ENCODE measurements at regions not wholly inside any gene's neighbourhood (a gene's known extent, or its start where the extent isn't known, plus 50 kb on each side); places are given as distances from the start of the nearest gene placed in this dataset.

DNA sequence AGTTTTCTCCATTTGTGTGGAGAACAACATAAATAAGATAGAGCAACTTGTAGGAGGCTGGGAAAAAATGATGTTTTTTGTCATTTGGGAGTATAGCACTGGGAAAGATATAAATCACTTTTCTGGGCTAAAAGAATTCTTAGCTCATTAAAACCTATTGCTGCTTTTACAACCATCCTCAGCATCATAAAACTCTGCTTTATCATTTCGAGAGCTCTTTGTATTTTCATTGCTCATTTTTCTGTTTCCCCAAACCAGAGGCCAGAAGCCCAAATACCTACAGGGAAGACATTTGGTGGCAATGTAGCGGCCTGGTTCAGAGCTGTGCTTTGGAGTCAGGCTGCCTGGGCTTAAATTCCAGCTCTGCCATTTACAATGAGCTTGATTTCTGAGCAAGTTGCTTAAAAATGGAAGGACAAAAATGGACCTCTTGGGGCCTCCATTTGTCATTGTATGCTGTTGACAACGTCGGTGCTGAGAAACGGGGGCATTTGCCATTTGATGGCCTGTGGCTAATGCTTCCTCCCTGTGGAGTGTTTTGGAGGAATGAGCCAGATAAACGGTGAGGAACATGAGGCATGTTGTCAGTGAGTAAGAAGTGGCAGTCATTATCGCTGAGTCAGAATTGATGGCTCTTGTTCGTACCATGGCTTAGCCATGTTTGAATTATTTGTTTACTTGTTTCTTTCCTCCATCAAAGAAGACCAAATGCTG, 260.0 kb downstream of the EBLN2 start:
- DNase-seq: no peak
- Histone ChIP-seq H3K9me3 (ENCODE audit: control insufficient read depth in 4 of 4, insufficient read depth in 3 of 4, low read length in 3 of 4) (peaks cover 0 to 5% (median under 1%) of the 10 kb centered on the region in 4 donors), H3K9ac (ENCODE audit: insufficient read depth in 1 of 2, low read length in 2 of 2) (no peak overlapping the region), H3K27me3 (ENCODE audit: control insufficient read depth in 3 of 3, insufficient read depth in 3 of 3, low read length in 2 of 3) (no peaks in the 10 kb centered on the region), H3K36me3 (ENCODE audit: control insufficient read depth in 4 of 4, insufficient read depth in 4 of 4, low read length in 4 of 4) (no peaks in the 10 kb centered on the region), H3K27ac (ENCODE audit: low read depth in 1 of 2, low read length in 1 of 2) (no peak overlapping the region), H3K4me3 (no peak overlapping the region), H3K4me1 (ENCODE audit: control insufficient read depth in 5 of 5, insufficient read depth in 5 of 5, low read length in 5 of 5) (peaks cover 0 to 5% (median 0%) of the 10 kb centered on the region in 5 donors)
- TF ChIP-seq, protein P1, sequence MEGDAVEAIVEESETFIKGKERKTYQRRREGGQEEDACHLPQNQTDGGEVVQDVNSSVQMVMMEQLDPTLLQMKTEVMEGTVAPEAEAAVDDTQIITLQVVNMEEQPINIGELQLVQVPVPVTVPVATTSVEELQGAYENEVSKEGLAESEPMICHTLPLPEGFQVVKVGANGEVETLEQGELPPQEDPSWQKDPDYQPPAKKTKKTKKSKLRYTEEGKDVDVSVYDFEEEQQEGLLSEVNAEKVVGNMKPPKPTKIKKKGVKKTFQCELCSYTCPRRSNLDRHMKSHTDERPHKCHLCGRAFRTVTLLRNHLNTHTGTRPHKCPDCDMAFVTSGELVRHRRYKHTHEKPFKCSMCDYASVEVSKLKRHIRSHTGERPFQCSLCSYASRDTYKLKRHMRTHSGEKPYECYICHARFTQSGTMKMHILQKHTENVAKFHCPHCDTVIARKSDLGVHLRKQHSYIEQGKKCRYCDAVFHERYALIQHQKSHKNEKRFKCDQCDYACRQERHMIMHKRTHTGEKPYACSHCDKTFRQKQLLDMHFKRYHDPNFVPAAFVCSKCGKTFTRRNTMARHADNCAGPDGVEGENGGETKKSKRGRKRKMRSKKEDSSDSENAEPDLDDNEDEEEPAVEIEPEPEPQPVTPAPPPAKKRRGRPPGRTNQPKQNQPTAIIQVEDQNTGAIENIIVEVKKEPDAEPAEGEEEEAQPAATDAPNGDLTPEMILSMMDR (IDR thresholded peaks at IDR 0.05; ENCODE audit: control extremely low read depth, extremely low read depth): no peak
- ATAC-seq (ENCODE audit: insufficient read depth, low FRiP score): no peak
- WGBS, 2 donors: 61 to 67% methylated on average over 8 of the region's 8 CpGs

DNA sequence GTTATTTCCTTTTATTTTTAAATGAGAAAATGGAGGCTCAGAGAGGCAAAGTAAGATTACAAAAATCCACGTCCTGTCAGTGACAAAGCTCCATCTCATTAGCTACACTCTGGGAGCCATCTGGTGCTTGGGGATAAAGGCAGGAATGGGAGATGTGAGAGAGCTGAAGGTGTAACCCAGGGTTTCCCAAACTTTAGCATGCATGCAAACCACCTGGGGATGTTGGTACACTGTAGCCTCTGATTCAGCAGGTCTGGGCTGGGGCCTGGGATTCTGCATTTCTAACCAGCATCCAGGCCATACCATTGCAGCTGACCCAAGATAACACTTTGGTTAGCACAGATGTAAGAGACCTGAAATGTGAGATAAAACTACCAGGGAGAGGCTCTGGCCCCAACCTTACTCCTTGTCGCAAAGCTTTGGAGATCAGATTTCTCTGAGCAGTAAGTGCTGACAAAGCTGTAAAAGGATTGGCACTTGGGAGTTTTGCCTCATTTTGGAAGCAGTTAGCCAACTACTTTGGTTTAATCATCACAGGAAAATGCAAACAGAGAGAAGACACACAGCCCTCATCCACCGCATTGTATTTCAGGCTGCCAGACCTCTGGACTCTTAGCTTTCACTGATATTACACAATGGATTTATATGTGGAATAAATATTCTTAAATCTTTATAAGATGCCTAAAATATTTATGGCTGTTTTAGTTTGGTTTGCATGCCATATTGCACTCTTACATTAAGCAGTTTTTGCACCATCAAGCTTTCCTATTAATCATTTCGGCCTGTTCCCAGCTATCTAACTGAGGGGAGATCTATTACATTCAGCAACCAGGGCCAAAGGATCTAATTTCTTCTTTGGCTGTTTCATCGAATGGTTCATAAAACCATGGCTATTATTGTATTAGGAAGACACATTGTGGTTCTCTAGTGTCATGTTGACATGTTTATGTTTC, 263.0 kb downstream of the EBLN2 start:
- H3K4me3 ChIP-seq: no peak overlapping the region
- 67 to 77% methylated on average over 5 of the region's 5 CpGs for WGBS, 2 donors
- H3K4me1 ChIP-seq (ENCODE audit: control insufficient read depth in 5 of 5, insufficient read depth in 5 of 5, low read length in 5 of 5): peaks cover 0 to 5% (median 0%) of the 10 kb centered on the region in 5 donors
- TF ChIP-seq, protein P1 (IDR thresholded peaks at IDR 0.05; ENCODE audit: control extremely low read depth, extremely low read depth): no peak
- H3K9me3 ChIP-seq (ENCODE audit: control insufficient read depth in 4 of 4, insufficient read depth in 3 of 4, low read length in 3 of 4): peaks cover 0 to 5% (median under 1%) of the 10 kb centered on the region in 4 donors
- no peaks in the 10 kb centered on the region for H3K27me3 ChIP-seq (ENCODE audit: control insufficient read depth in 3 of 3, insufficient read depth in 3 of 3, low read length in 2 of 3)
- ATAC-seq (ENCODE audit: insufficient read depth, low FRiP score) (no peak), DNase-seq (peak in 2 of 3 donors; percentile 31 to 53)
- H3K27ac ChIP-seq (ENCODE audit: low read depth in 1 of 2, low read length in 1 of 2): no peak overlapping the region
- no peak overlapping the region for H3K9ac ChIP-seq (ENCODE audit: insufficient read depth in 1 of 2, low read length in 2 of 2)
- H3K36me3 ChIP-seq (ENCODE audit: control insufficient read depth in 4 of 4, insufficient read depth in 4 of 4, low read length in 4 of 4): no peaks in the 10 kb centered on the region

DNA sequence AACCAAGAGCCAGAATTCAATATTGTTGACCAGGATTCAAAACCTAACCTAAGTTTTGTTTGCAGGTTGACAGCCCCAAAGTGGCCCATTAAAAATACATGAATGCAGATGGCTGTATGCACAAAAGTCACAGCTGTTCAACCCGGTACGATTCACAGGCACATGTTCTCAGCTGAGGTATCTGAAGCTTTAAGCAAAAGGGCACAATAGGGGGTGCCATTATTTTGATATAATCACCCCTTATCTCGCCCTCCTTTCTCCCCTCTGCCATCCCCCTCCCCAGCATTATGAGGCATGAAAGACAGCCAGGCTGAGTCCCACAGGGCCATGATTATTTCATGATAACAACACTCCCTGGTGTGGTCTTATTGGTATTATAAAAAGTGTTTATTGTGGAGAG, 264.9 kb downstream of the EBLN2 start:
- TF ChIP-seq, protein P1 (IDR thresholded peaks at IDR 0.05; ENCODE audit: control extremely low read depth, extremely low read depth): no peak
- 76 to 85% methylated on average over 3 of the region's 3 CpGs for WGBS, 2 donors
- ATAC-seq (ENCODE audit: insufficient read depth, low FRiP score) (no peak), DNase-seq (no peak)
- Histone ChIP-seq H3K36me3 (ENCODE audit: control insufficient read depth in 4 of 4, insufficient read depth in 4 of 4, low read length in 4 of 4) (no peaks in the 10 kb centered on the region), H3K4me1 (ENCODE audit: control insufficient read depth in 5 of 5, insufficient read depth in 5 of 5, low read length in 5 of 5) (peaks cover 0 to 5% (median 0%) of the 10 kb centered on the region in 5 donors), H3K4me3 (no peak overlapping the region), H3K9ac (ENCODE audit: insufficient read depth in 1 of 2, low read length in 2 of 2) (no peak overlapping the region), H3K27ac (ENCODE audit: low read depth in 1 of 2, low read length in 1 of 2) (no peak overlapping the region), H3K27me3 (ENCODE audit: control insufficient read depth in 3 of 3, insufficient read depth in 3 of 3, low read length in 2 of 3) (no peaks in the 10 kb centered on the region), H3K9me3 (ENCODE audit: control insufficient read depth in 4 of 4, insufficient read depth in 3 of 4, low read length in 3 of 4) (peaks cover 0 to 5% (median under 1%) of the 10 kb centered on the region in 4 donors)

Measured in lung (tissue), 11 donors.